OCI-LY7 (cell line): ENCODE measurements at regions not wholly inside any gene's neighbourhood (a gene's known extent, or its start where the extent isn't known, plus 50 kb on each side); places are given as distances from the start of the nearest gene placed in this dataset.

Source experiments
- EZH2phosphoT487 ChIP-seq: fragments of 200-600 bp; sonication (generic); IDR thresholded peaks from 2 replicates; pipeline ENCODE4 v1.6.1; 2018; ENCODE audit warnings: low read depth, borderline replicate concordance, mild to moderate bottlenecking, mixed run types, antibody characterized with exemption, low read length, moderate library complexity, mixed read lengths
- TF ChIP-seq, protein P1 (sequence below): fragments of 200-600 bp; sonication (generic); conservative IDR thresholded peaks from 2 replicates; pipeline ENCODE4 v1.5.1; 2014; ENCODE audit warnings: mild to moderate bottlenecking, antibody characterized with exemption, low read length, moderate library complexity, mixed read lengths

DNA sequence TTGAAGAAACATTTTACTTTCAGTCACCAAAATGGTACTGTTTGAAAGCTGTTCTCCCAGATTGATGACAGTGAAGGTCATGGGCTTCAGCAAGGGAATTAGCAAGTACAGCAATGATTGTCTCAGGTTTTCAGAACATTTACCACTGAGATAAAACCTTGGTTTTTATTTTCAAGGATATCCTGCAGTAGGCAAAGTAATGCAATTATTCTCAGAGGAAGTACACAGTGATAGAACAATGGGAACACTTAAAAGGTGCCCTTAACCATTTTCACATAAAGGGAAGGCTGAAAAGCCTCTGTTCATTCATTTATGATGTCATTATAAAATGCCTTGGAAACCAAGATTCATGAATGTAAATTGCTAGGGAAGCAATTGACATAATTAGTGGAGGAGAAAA is 471.8 kb upstream of the ACO1 start:
- TF ChIP-seq, protein P1, sequence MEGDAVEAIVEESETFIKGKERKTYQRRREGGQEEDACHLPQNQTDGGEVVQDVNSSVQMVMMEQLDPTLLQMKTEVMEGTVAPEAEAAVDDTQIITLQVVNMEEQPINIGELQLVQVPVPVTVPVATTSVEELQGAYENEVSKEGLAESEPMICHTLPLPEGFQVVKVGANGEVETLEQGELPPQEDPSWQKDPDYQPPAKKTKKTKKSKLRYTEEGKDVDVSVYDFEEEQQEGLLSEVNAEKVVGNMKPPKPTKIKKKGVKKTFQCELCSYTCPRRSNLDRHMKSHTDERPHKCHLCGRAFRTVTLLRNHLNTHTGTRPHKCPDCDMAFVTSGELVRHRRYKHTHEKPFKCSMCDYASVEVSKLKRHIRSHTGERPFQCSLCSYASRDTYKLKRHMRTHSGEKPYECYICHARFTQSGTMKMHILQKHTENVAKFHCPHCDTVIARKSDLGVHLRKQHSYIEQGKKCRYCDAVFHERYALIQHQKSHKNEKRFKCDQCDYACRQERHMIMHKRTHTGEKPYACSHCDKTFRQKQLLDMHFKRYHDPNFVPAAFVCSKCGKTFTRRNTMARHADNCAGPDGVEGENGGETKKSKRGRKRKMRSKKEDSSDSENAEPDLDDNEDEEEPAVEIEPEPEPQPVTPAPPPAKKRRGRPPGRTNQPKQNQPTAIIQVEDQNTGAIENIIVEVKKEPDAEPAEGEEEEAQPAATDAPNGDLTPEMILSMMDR, result no peak
- TF ChIP-seq EZH2phosphoT487, result no peak
